OCI-LY7 (cell line): ENCODE measurements at regions not wholly inside any gene's neighbourhood (a gene's known extent, or its start where the extent isn't known, plus 50 kb on each side); places are given as distances from the start of the nearest gene placed in this dataset.

Source experiments
- BruUV-seq: library from RNA; stranded (reverse); fragments of 400-500 nt; replicated peaks from 2 replicates; lab custom pipeline; 2021; lab: Mats Ljungman, UMichigan
- CTCF ChIA-PET: fragments of 300-600 bp; sonication (Branson Sonifier 250); formaldehyde crosslinking; loops from one replicate; lab custom pipeline; 2022; ENCODE audit warnings: antibody characterized with exemption; ENCODE audit not compliant: unreplicated experiment; lab: Charles Lee
- POLR2A ChIA-PET: fragments of 300-600 bp; sonication (Branson Sonifier 250); formaldehyde crosslinking; loops from one replicate; lab custom pipeline; 2022; ENCODE audit warnings: antibody characterized with exemption; lab: Charles Lee
- DNase-seq: peaks from one replicate; pipeline ENCODE4 v3.0.0-alpha.2; 2015; ENCODE audit warnings: low spot score
- H2AFZ ChIP-seq: fragments of 200-600 bp; sonication (generic), shearing (Covaris generic); 2 replicates; pipeline ENCODE4 v1.6.1; 2014; ENCODE audit warnings: mild to moderate bottlenecking, antibody characterized with exemption, low read length, moderate library complexity
- H3K27ac ChIP-seq: fragments of 200-600 bp; sonication (generic); 2 replicates; pipeline ENCODE4 v1.5.1; 2014; ENCODE audit warnings: mixed run types, low read depth, mild to moderate bottlenecking, moderate library complexity, low read length, inconsistent platforms; ENCODE audit not compliant: poor library complexity, severe bottlenecking
- H3K36me3 ChIP-seq: fragments of 200-600 bp; sonication (generic); 2 replicates; pipeline ENCODE4 v1.6.1; 2014; ENCODE audit warnings: mild to moderate bottlenecking, antibody characterized with exemption, low read length, moderate library complexity, mixed read lengths; ENCODE audit not compliant: insufficient read depth
- H3K4me1 ChIP-seq: fragments of 200-600 bp; sonication (generic); 2 replicates; pipeline ENCODE4 v1.5.1; 2014; ENCODE audit warnings: mild to moderate bottlenecking, low read length; ENCODE audit not compliant: insufficient read depth, poor library complexity, severe bottlenecking
- H3K4me2 ChIP-seq: fragments of 200-600 bp; sonication (generic); 2 replicates; pipeline ENCODE4 v1.6.1; 2014; ENCODE audit warnings: mild to moderate bottlenecking, low read length
- H3K4me3 ChIP-seq: fragments of 200-600 bp; sonication (generic); 2 replicates; pipeline ENCODE4 v1.5.1; 2014; ENCODE audit warnings: mild to moderate bottlenecking, low read depth, low read length; ENCODE audit not compliant: poor library complexity, severe bottlenecking
- H3K79me2 ChIP-seq: fragments of 200-600 bp; sonication (generic); 2 replicates; pipeline ENCODE4 v1.6.1; 2016; ENCODE audit warnings: low read depth, mild to moderate bottlenecking, low read length, moderate library complexity, mixed read lengths; ENCODE audit not compliant: insufficient read depth
- H3K9me2 ChIP-seq: fragments of 200-600 bp; sonication (generic); 2 replicates; pipeline ENCODE4 v1.6.1; 2016; ENCODE audit warnings: mild to moderate bottlenecking, low read length, mixed read lengths; ENCODE audit not compliant: insufficient read depth
- H3K9me3 ChIP-seq: fragments of 200-600 bp; sonication (generic); 2 replicates; pipeline ENCODE4 v1.6.1; 2014; ENCODE audit warnings: mild to moderate bottlenecking, mixed run types, low read length, mixed read lengths
- H4K20me1 ChIP-seq: fragments of 200-600 bp; sonication (generic); 2 replicates; pipeline ENCODE4 v1.6.1; 2014; ENCODE audit warnings: mild to moderate bottlenecking, antibody characterized with exemption, low read length, moderate library complexity, mixed read lengths; ENCODE audit not compliant: insufficient read depth
- CTCF ChIP-seq: fragments of 200-600 bp; sonication (generic); conservative IDR thresholded peaks from 2 replicates; pipeline ENCODE4 v1.5.1; 2014; ENCODE audit warnings: mild to moderate bottlenecking, antibody characterized with exemption, low read length, moderate library complexity, mixed read lengths
- EZH2phosphoT487 ChIP-seq: fragments of 200-600 bp; sonication (generic); IDR thresholded peaks from 2 replicates; pipeline ENCODE4 v1.6.1; 2018; ENCODE audit warnings: low read depth, borderline replicate concordance, mild to moderate bottlenecking, mixed run types, antibody characterized with exemption, low read length, moderate library complexity, mixed read lengths
- intact Hi-C: fragments of 100-400 bp; cut with micrococcal nuclease; formaldehyde crosslinking; loops from one replicate; pipeline ENCODE4 v1.10.0; 2022; ENCODE audit not compliant: unreplicated experiment

GRCh38 chr14:98278800-98279199, 993.2 kb downstream of the BCL11B start:
- Histone ChIP-seq H3K4me1 (no peaks in the 10 kb centered on the region), H3K4me3 (no peak overlapping the region), H3K79me2 (no peaks in the 10 kb centered on the region), H3K4me2 (no peak overlapping the region), H4K20me1 (no peaks in the 10 kb centered on the region), H3K27ac (no peak overlapping the region), H3K9me2 (no peaks in the 10 kb centered on the region), H2AFZ (no peak overlapping the region), H3K36me3 (no peaks in the 10 kb centered on the region), H3K9me3 (no peaks in the 10 kb centered on the region)
- intact Hi-C loops, result no loop called here
- CTCF ChIA-PET, result no interaction called here
- no TSS peak for BruUV-seq
- no peak for TF ChIP-seq CTCF
- no peak for DNase-seq
- POLR2A ChIA-PET, result no interaction called here

GRCh38 chr14:98280436-98280835, 991.6 kb downstream of the BCL11B start:
- Histone ChIP-seq H3K9me3 (no peaks in the 10 kb centered on the region), H2AFZ (no peak overlapping the region), H3K4me2 (no peak overlapping the region), H3K4me1 (no peaks in the 10 kb centered on the region), H3K27ac (no peak overlapping the region), H3K79me2 (no peaks in the 10 kb centered on the region), H3K4me3 (no peak overlapping the region), H3K9me2 (no peaks in the 10 kb centered on the region), H4K20me1 (no peaks in the 10 kb centered on the region), H3K36me3 (no peaks in the 10 kb centered on the region)
- no TSS peak for BruUV-seq
- ChIA-PET CTCF (no interaction called here), POLR2A (no interaction called here)
- no peak for DNase-seq
- no peak for TF ChIP-seq CTCF
- intact Hi-C loops, result no loop called here

GRCh38 chr14:98288825-98289224, 983.2 kb downstream of the BCL11B start:
- Histone ChIP-seq H2AFZ (no peak overlapping the region), H3K79me2 (no peaks in the 10 kb centered on the region), H3K4me1 (no peaks in the 10 kb centered on the region), H3K9me3 (no peaks in the 10 kb centered on the region), H3K4me2 (no peak overlapping the region), H3K36me3 (no peaks in the 10 kb centered on the region), H4K20me1 (no peaks in the 10 kb centered on the region), H3K9me2 (no peaks in the 10 kb centered on the region), H3K4me3 (no peak overlapping the region), H3K27ac (no peak overlapping the region)
- no TSS peak for BruUV-seq
- CTCF ChIA-PET, result no interaction called here
- intact Hi-C loops, result no loop called here
- POLR2A ChIA-PET, result interaction anchor here (0.5 kb wide), 1 partner anchor 37 kb away, joined by 3 read pairs; no protein-coding TSS in a partner anchor
- no peak for TF ChIP-seq CTCF
- no peak for TF ChIP-seq EZH2phosphoT487
- DNase-seq, result no peak
